Natural killer cell (primary cell): ENCODE measurements at regions not wholly inside any gene's neighbourhood (a gene's known extent, or its start where the extent isn't known, plus 50 kb on each side); places are given as distances from the start of the nearest gene placed in this dataset.
"Not testable (repeated sequence)": the region's sequence is repeated elsewhere in the genome, so short reads cannot be mapped to it uniquely, and the experiment has no call there.

Experiments used
- ATAC-seq, 3 donors: fragments of 150-1000 bp in 2 of 3; fragments of 200-7000 bp in 1 of 3; cut with Tn5 transposase; 1 replicate in 1 of 3; 2 replicates in 2 of 3; pipeline ENCODE4 v1.10.0; 2021; ENCODE audit warnings: mild to moderate bottlenecking in 2 of 3, moderate library complexity in 2 of 3
- DNase-seq, 2 donors: peaks; one replicate each; pipeline versions ENCODE4 v3.0.0 to v3.0.0-alpha.2; 2013 to 2021; ENCODE audit warnings: mixed read lengths in 1 of 2
- H3K27ac ChIP-seq: one replicate; pipeline ENCODE4 v1.5.1; 2013; ENCODE audit warnings: mild to moderate bottlenecking, low read length
- H3K27me3 ChIP-seq: one replicate; pipeline ENCODE4 v1.6.1; 2013; ENCODE audit warnings: low read length; ENCODE audit not compliant: control insufficient read depth, insufficient read depth
- H3K36me3 ChIP-seq: one replicate; pipeline ENCODE4 v1.6.1; 2013; ENCODE audit warnings: low read length; ENCODE audit not compliant: control insufficient read depth, insufficient read depth
- H3K4me1 ChIP-seq: one replicate; pipeline ENCODE4 v1.6.1; 2013; ENCODE audit warnings: low read length; ENCODE audit not compliant: control insufficient read depth, insufficient read depth
- H3K4me3 ChIP-seq: one replicate; pipeline ENCODE4 v1.5.1; 2013; ENCODE audit warnings: low read length
- H3K9me3 ChIP-seq: one replicate; pipeline ENCODE4 v1.6.1; 2013; ENCODE audit warnings: low read length; ENCODE audit not compliant: control insufficient read depth, insufficient read depth
- H3K27ac Mint-ChIP-seq, 2 donors: one replicate each; pipeline ENCODE4 v1.8.0; 2022; ENCODE audit warnings: mild to moderate bottlenecking in 2 of 2, mixed read lengths in 2 of 2, moderate library complexity in 1 of 2
- H3K27me3 Mint-ChIP-seq, 2 donors: one replicate each; pipeline ENCODE4 v1.8.0; 2022; ENCODE audit warnings: low read depth in 2 of 2, mixed read lengths in 2 of 2
- H3K36me3 Mint-ChIP-seq: one replicate; pipeline ENCODE4 v1.8.0; 2022; ENCODE audit warnings: mixed read lengths
- H3K4me1 Mint-ChIP-seq, 2 donors: one replicate each; pipeline ENCODE4 v1.8.0; 2022; ENCODE audit warnings: mixed read lengths in 2 of 2
- H3K4me3 Mint-ChIP-seq: one replicate; pipeline ENCODE4 v1.8.0; 2022; ENCODE audit warnings: mild to moderate bottlenecking, moderate library complexity, mixed read lengths
- H3K9me3 Mint-ChIP-seq, 2 donors: one replicate each; pipeline ENCODE4 v1.8.0; 2022; ENCODE audit warnings: mixed read lengths in 2 of 2
- WGBS: methylation state at CpG from one replicate; pipeline ENCODE4 v1.1.7; 2013; ENCODE audit warnings: missing lambda C conversion rate; ENCODE audit not compliant: insufficient coverage; 5-methylcytosine and 5-hydroxymethylcytosine counted together
- intact Hi-C: fragments of 100-400 bp; cut with micrococcal nuclease; formaldehyde crosslinking; loops from one replicate; pipeline ENCODE4 v1.14.2; 2022
- TF ChIP-seq, protein P1 (sequence below): fragments of 200-600 bp; IDR thresholded peaks from one replicate; pipeline ENCODE4 v1.8.0; 2022; ENCODE audit warnings: antibody characterized with exemption

GRCh38 chr14:44396226-44396625 lies 110.9 kb downstream of the FSCB start:
- Mint-ChIP-seq H3K27me3 (no peaks in the 10 kb centered on the region), H3K4me1 (no peaks in the 10 kb centered on the region), H3K4me3 (no peak overlapping the region), H3K36me3 (peaks cover 4% of the 10 kb centered on the region), H3K9me3 (peaks cover 16 to 19% of the 10 kb centered on the region in 2 donors), H3K27ac (no peak overlapping the region)
- no peaks in the 10 kb centered on the region for H3K9me3 ChIP-seq
- no peaks in the 10 kb centered on the region for H3K27me3 ChIP-seq
- H3K27ac ChIP-seq: no peak overlapping the region
- DNase-seq (no peak), ATAC-seq (no peak)
- no peaks in the 10 kb centered on the region for H3K36me3 ChIP-seq
- TF ChIP-seq, protein P1, sequence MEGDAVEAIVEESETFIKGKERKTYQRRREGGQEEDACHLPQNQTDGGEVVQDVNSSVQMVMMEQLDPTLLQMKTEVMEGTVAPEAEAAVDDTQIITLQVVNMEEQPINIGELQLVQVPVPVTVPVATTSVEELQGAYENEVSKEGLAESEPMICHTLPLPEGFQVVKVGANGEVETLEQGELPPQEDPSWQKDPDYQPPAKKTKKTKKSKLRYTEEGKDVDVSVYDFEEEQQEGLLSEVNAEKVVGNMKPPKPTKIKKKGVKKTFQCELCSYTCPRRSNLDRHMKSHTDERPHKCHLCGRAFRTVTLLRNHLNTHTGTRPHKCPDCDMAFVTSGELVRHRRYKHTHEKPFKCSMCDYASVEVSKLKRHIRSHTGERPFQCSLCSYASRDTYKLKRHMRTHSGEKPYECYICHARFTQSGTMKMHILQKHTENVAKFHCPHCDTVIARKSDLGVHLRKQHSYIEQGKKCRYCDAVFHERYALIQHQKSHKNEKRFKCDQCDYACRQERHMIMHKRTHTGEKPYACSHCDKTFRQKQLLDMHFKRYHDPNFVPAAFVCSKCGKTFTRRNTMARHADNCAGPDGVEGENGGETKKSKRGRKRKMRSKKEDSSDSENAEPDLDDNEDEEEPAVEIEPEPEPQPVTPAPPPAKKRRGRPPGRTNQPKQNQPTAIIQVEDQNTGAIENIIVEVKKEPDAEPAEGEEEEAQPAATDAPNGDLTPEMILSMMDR: no peak
- WGBS: no CpG with 5 or more reads among the region's 2 CpGs
- intact Hi-C loops: no loop called here
- H3K4me3 ChIP-seq: no peak overlapping the region
- no peaks in the 10 kb centered on the region for H3K4me1 ChIP-seq

- TF ChIP-seq, protein P1: no peak
- no peaks in the 10 kb centered on the region for H3K27me3 Mint-ChIP-seq
- H3K36me3 Mint-ChIP-seq: peaks cover 7% of the 10 kb centered on the region
- ATAC-seq (no peak), DNase-seq (no peak)
- no peak overlapping the region for H3K4me3 ChIP-seq
- no peaks in the 10 kb centered on the region for H3K9me3 ChIP-seq
- H3K36me3 ChIP-seq: no peaks in the 10 kb centered on the region
- no peaks in the 10 kb centered on the region for H3K27me3 ChIP-seq
- no peak overlapping the region for H3K4me3 Mint-ChIP-seq
- no peak overlapping the region for H3K27ac Mint-ChIP-seq
- intact Hi-C loops: no loop called here
- 57% methylated on average over 2 of the region's 2 CpGs for WGBS
- H3K4me1 Mint-ChIP-seq: no peaks in the 10 kb centered on the region
- H3K9me3 Mint-ChIP-seq: peaks cover 8 to 12% of the 10 kb centered on the region in 2 donors
- no peaks in the 10 kb centered on the region for H3K4me1 ChIP-seq
- no peak overlapping the region for H3K27ac ChIP-seq
Observed at GRCh38 chr14:44392984-44393383, 114.1 kb downstream of the FSCB start.

- H3K9me3 ChIP-seq: peaks cover 7% of the 10 kb centered on the region
- Mint-ChIP-seq H3K36me3 (peaks cover 7% of the 10 kb centered on the region), H3K4me1 (no peaks in the 10 kb centered on the region), H3K4me3 (no peak overlapping the region), H3K9me3 (peaks cover 5 to 9% of the 10 kb centered on the region in 2 donors), H3K27ac (no peak overlapping the region), H3K27me3 (no peaks in the 10 kb centered on the region)
- H3K27me3 ChIP-seq: no peaks in the 10 kb centered on the region
- no peak overlapping the region for H3K27ac ChIP-seq
- no peaks in the 10 kb centered on the region for H3K4me1 ChIP-seq
- ATAC-seq: no peak
- H3K36me3 ChIP-seq: no peaks in the 10 kb centered on the region
- TF ChIP-seq, protein P1: no peak
- no peak overlapping the region for H3K4me3 ChIP-seq
- intact Hi-C loops: no loop called here
- DNase-seq: no peak
Observed at GRCh38 chr14:44388306-44388705, 118.8 kb downstream of the FSCB start.

DNA sequence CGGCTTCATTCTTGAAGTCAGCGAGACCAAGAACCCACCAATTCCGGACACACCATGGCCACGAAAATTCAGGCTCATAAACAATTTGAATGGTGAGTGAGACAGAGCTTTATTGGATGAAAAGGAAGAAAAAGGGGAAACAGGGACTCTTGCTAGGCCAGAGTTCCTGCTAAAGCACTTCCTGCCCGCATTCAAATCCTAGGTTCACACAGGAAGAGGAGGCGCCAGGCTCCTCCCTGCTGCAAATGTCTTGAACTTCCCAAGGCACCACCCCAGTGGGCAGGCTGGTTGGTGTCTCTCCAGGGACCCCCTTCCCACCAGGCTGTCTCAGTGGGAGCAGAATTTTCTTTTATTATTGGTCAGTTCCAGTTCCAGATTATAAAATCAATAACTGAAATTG lies 121.2 kb downstream of the FSCB start:
- Histone ChIP-seq H3K27me3 (no peaks in the 10 kb centered on the region), H3K4me1 (no peaks in the 10 kb centered on the region), H3K9me3 (peaks cover 7% of the 10 kb centered on the region), H3K27ac (no peak overlapping the region), H3K36me3 (no peaks in the 10 kb centered on the region), H3K4me3 (no peak overlapping the region)
- H3K4me1 Mint-ChIP-seq: no peaks in the 10 kb centered on the region
- ATAC-seq (no peak), DNase-seq (no peak)
- H3K36me3 Mint-ChIP-seq: peaks cover under 1% of the 10 kb centered on the region
- peaks cover 4 to 11% of the 10 kb centered on the region in 2 donors for H3K9me3 Mint-ChIP-seq
- H3K27me3 Mint-ChIP-seq: no peaks in the 10 kb centered on the region
- WGBS: 78% methylated on average over 6 of the region's 6 CpGs
- TF ChIP-seq, protein P1: no peak
- intact Hi-C loops: no loop called here
- H3K4me3 Mint-ChIP-seq: no peak overlapping the region
- no peak overlapping the region for H3K27ac Mint-ChIP-seq

GRCh38 chr14:44385296-44385695 lies 121.8 kb downstream of the FSCB start:
- H3K4me3 ChIP-seq, H3K4me3 Mint-ChIP-seq, H3K4me1 ChIP-seq, DNase-seq, H3K36me3 ChIP-seq, H3K9me3 ChIP-seq, H3K27ac ChIP-seq, H3K27me3 Mint-ChIP-seq, ATAC-seq, H3K4me1 Mint-ChIP-seq, H3K27me3 ChIP-seq, H3K27ac Mint-ChIP-seq, intact Hi-C loops, H3K36me3 Mint-ChIP-seq: not testable (repeated sequence)
- peaks cover 4 to 12% of the 10 kb centered on the region in 2 donors for H3K9me3 Mint-ChIP-seq
- 94% methylated on average over 6 of the region's 6 CpGs for WGBS
